ENCODE measurements at regions not wholly inside any gene's neighbourhood (a gene's known extent, or its start where the extent isn't known, plus 50 kb on each side); places are given as distances from the start of the nearest gene placed in this dataset.
"Not testable (repeated sequence)": the region's sequence is repeated elsewhere in the genome, so short reads cannot be mapped to it uniquely, and the experiment has no call there.

DNA sequence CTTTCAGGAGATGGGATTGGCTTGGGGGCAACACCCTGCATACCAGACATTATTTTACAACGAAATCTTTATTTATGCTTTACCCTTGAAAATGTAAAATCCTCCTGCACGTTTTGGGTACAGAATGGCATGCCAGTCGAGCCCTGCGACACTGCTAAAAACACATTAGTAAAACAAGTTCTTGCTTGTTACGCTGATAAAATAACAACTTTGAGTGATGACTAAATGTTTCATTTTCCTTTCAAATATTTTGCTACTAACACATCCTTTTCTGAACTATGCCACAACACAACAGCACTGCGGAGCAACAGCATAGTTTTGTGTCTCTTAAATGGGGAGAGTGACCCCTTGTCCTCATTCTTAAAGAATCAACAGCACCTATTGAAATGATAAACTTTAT is 76.0 kb upstream of the SEMA3D start:
- TF ChIP-seq CTCF (IDR thresholded peaks at IDR 0.05; ENCODE audit: borderline replicate concordance, insufficient read depth, low read depth, low read length) = no peak
- H3K4me3 ChIP-seq (ENCODE audit: low read depth, low read length) = no peak overlapping the region

- no peak for TF ChIP-seq CTCF (IDR thresholded peaks at IDR 0.05; ENCODE audit: borderline replicate concordance, insufficient read depth, low read depth, low read length)
- H3K4me3 ChIP-seq (ENCODE audit: low read depth, low read length) = no peak overlapping the region
These were observed 74.5 kb upstream of the SEMA3D start for GRCh38 chr7:85261336-85261735.

DNA sequence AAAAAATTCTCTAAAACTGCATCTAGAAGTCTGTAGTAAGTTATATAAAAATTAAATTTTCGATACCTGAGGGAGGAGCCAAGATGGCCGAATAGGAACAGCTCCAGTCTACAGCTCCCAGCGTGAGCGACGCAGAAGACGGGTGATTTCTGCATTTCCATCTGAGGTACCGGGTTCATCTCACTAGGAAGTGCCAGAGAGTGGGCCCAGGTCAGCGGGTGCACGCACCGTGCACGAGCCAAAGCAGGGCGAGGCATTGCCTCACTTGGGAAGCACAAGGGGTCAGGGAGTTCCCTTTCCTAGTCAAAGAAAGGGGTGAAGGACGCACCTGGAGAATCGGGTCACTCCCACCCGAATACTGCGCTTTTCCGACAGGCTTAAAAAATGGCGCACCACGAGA is 62.9 kb upstream of the SEMA3D start:
- not testable (repeated sequence) for H3K4me3 ChIP-seq (ENCODE audit: low read depth, low read length)

DNA sequence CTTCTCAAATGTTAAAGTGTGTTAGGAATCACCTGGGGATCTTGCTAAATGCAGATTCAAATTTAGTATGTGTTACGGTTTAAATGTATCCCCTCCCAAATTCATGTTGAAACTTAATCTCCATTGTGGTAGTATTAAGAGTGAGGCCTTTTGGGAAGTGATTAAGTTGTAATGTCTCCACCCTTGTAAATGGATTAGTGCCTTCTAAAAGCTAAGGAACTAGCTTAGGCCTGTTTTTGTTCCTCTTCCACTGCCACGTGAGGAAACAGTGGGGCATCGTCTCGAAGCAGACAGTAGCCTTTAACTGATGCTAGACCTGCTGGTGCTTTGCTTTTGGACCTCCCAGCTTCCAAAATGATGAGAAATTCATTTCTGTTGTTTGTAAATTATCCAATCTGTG is 52.3 kb upstream of the SEMA3D start:
- TF ChIP-seq CTCF (IDR thresholded peaks at IDR 0.05; ENCODE audit: borderline replicate concordance, insufficient read depth, low read depth, low read length) = no peak
- H3K4me3 ChIP-seq (ENCODE audit: low read depth, low read length) = no peak overlapping the region

GRCh38 chr7:85237721-85238120 is 50.9 kb upstream of the SEMA3D start:
- H3K4me3 ChIP-seq (ENCODE audit: low read depth, low read length) = no peak overlapping the region
- no peak for TF ChIP-seq CTCF (IDR thresholded peaks at IDR 0.05; ENCODE audit: borderline replicate concordance, insufficient read depth, low read depth, low read length)

Data from GM12875 (cell line).